Esophagus muscularis mucosa (tissue), 4 donors: ENCODE measurements at regions not wholly inside any gene's neighbourhood (a gene's known extent, or its start where the extent isn't known, plus 50 kb on each side); places are given as distances from the start of the nearest gene placed in this dataset.

Source experiments
- CTCF ChIP-seq, 3 experiments: fragments of 200-600 bp in 2 of 3; fragments of 450-650 bp in 1 of 3; sonication (generic) in 2 of 3; IDR thresholded peaks; one replicate each; pipeline ENCODE4 v1.5.1; 2017 to 2019; ENCODE audit warnings: antibody characterized with exemption in 3 of 3, mild to moderate bottlenecking in 2 of 3, moderate library complexity in 1 of 3
- EP300 ChIP-seq: sonication (generic); formaldehyde crosslinking; IDR thresholded peaks from one replicate; pipeline ENCODE4 v1.6.1; 2017; ENCODE audit warnings: antibody characterized with exemption
- POLR2A ChIP-seq: fragments of 450-650 bp; IDR thresholded peaks from one replicate; pipeline ENCODE4 v1.6.1; 2017; ENCODE audit warnings: antibody characterized with exemption, moderate library complexity, mild to moderate bottlenecking, low read depth

GRCh38 chr7:13532028-13532753 lies 457.3 kb downstream of the ETV1 start:
- TF ChIP-seq CTCF (IDR thresholded peaks at IDR 0.05) (no peak), EP300 (no peak), POLR2A (no peak)
